Ovary (tissue), 7 donors: ENCODE measurements at regions not wholly inside any gene's neighbourhood (a gene's known extent, or its start where the extent isn't known, plus 50 kb on each side); places are given as distances from the start of the nearest gene placed in this dataset.

Source experiments
- DNase-seq, 5 donors: peaks; one replicate each; pipeline ENCODE4 v3.0.0-alpha.2; 2019 to 2020
- H3K27ac ChIP-seq, 2 donors: fragments of 200-600 bp; one replicate each; pipeline versions ENCODE4 v1.5.1 to v1.8.0; 2019 to 2022
- H3K27me3 ChIP-seq: fragments of 200-600 bp; one replicate; pipeline ENCODE4 v1.8.0; 2022
- H3K36me3 ChIP-seq: fragments of 200-600 bp; sonication (generic); one replicate; pipeline ENCODE4 v1.5.1; 2019
- H3K4me1 ChIP-seq: one replicate; pipeline ENCODE4 v1.8.1; 2013; ENCODE audit warnings: mild to moderate bottlenecking, moderate library complexity; ENCODE audit not compliant: insufficient read depth
- H3K4me3 ChIP-seq: fragments of 200-600 bp; sonication (generic); one replicate; pipeline ENCODE4 v1.5.1; 2017
- H3K9me3 ChIP-seq, 2 donors: fragments of 200-600 bp in 1 of 2; sonication (generic) in 1 of 2; one replicate each; pipeline versions ENCODE4 v1.5.1 to v1.8.1; 2013 to 2019; ENCODE audit warnings: mild to moderate bottlenecking in 1 of 2, moderate library complexity in 1 of 2
- EP300 ChIP-seq: sonication (generic); formaldehyde crosslinking; IDR thresholded peaks from one replicate; pipeline ENCODE4 v1.6.1; 2017; ENCODE audit warnings: antibody characterized with exemption
- POLR2A ChIP-seq: fragments of 450-650 bp; IDR thresholded peaks from one replicate; pipeline ENCODE4 v1.6.1; 2017; ENCODE audit warnings: antibody characterized with exemption, mild to moderate bottlenecking, moderate library complexity
- whole genome bisulfite sequencing, 3 donors: extraction: QIAGEN DNeasy Blood & Tissue Kit in 1 of 3; methylation state at CpG; one replicate each; pipeline versions ENCODE4 v1.1.5 to v1.1.7; 2013 to 2017; 5-methylcytosine and 5-hydroxymethylcytosine counted together
- intact Hi-C, 4 donors: fragments of 100-400 bp; cut with DNase I; formaldehyde crosslinking; loops; one replicate each; pipeline versions ENCODE4 v1.11.0 to v1.15.1; 2022 to 2023
- TF ChIP-seq, protein P1 (sequence below), 3 donors: fragments of 450-650 bp in 2 of 3; fragments of 200-600 bp in 1 of 3; IDR thresholded peaks; one replicate each; pipeline versions ENCODE4 v1.5.1 to v1.8.0; 2016 to 2022; ENCODE audit warnings: antibody characterized with exemption in 3 of 3, mild to moderate bottlenecking in 1 of 3
- donor health status: DM: no; HTN: no; CAD: no; lungs with moderate emphysema.
- donor health status: DM: no; HTN: no; CAD: no.
- donor health status: Bipolar disorder and iron deficiency.
- donor health status: DM: no; HTN: no; CAD: no.
- donor health status: DM: yes; HTN: yes; CAD: no.

DNA sequence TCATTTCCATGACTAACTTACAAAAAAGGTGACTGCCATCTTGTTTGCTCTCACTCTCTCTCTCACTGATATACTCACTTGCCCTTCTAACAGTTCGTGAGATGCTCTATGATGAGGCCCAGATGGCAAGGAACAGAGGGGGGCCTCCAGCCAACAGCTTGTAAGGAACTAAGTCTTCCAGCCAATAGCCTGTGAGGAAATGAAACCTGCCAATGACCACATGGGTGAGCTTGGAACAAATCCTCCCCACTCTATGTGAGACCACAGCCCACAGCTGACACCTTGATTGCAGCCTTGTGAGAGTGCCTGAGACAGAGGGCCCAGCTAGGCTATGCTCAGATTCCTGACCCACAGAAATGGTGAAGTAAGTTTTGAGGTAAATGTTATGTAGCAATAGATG, 153.7 kb downstream of the HHIPL2 start:
- no peak for DNase-seq
- no peak for TF ChIP-seq POLR2A
- TF ChIP-seq, protein P1, sequence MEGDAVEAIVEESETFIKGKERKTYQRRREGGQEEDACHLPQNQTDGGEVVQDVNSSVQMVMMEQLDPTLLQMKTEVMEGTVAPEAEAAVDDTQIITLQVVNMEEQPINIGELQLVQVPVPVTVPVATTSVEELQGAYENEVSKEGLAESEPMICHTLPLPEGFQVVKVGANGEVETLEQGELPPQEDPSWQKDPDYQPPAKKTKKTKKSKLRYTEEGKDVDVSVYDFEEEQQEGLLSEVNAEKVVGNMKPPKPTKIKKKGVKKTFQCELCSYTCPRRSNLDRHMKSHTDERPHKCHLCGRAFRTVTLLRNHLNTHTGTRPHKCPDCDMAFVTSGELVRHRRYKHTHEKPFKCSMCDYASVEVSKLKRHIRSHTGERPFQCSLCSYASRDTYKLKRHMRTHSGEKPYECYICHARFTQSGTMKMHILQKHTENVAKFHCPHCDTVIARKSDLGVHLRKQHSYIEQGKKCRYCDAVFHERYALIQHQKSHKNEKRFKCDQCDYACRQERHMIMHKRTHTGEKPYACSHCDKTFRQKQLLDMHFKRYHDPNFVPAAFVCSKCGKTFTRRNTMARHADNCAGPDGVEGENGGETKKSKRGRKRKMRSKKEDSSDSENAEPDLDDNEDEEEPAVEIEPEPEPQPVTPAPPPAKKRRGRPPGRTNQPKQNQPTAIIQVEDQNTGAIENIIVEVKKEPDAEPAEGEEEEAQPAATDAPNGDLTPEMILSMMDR (IDR thresholded peaks at IDR 0.05): no peak
- TF ChIP-seq EP300: no peak
- WGBS, 3 donors: 58 to 68% (median 62%) methylated on average over 1 of the region's 1 CpG
- Histone ChIP-seq H3K9me3 (no peaks in the 10 kb centered on the region), H3K36me3 (no peaks in the 10 kb centered on the region), H3K4me3 (no peak overlapping the region), H3K27me3 (no peaks in the 10 kb centered on the region), H3K27ac (no peak overlapping the region), H3K4me1 (no peaks in the 10 kb centered on the region)
- intact Hi-C loops: no loop called here

DNA sequence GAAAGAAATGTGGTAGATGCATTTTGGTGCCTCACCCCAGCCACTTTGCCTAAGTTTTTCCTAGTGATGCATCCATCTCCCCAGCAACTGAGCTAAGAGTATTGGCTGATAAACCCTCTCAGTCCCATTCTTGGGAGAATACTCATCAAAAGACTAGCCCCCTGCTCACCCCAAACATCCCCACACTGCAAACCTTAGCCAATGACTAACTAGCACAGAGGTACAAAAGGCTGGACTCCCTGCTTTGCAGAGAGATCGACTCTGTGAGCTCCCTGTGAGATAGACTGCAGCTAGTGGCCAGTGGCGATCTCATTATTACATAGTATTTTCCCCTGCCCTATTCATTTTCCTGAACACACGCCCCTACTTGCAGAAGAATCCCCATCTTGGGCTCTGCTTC, 155.3 kb downstream of the HHIPL2 start:
- 68 to 84% (median 77%) methylated on average over 3 of the region's 3 CpGs for WGBS, 3 donors
- no peak overlapping the region for H3K27ac ChIP-seq
- DNase-seq: no peak
- intact Hi-C loops: no loop called here
- H3K4me3 ChIP-seq: no peak overlapping the region
- TF ChIP-seq POLR2A: no peak
- TF ChIP-seq, protein P1 (IDR thresholded peaks at IDR 0.05): no peak
- no peak for TF ChIP-seq EP300
- no peaks in the 10 kb centered on the region for H3K27me3 ChIP-seq
- no peaks in the 10 kb centered on the region for H3K36me3 ChIP-seq
- no peaks in the 10 kb centered on the region for H3K9me3 ChIP-seq
- H3K4me1 ChIP-seq: no peaks in the 10 kb centered on the region

DNA sequence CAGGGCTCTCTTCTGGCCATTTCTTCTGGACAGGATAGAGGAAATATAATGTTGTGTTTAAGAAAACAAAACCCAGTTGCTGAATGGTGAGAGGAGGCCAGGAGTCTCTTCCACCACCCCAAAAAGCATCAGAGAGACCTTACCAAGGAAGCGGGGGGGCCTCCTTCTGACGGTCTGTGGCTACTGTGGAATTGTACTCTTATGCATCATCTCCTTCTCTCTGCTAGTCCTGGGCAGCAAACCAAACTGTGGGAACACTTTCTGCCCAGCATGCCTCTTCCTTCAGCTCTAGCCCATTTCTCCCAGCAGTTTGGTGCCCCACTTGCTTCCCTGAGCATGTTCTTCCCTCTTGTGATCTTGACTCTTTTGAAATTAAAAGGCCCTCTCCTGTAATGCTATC, 157.7 kb downstream of the HHIPL2 start:
- TF ChIP-seq POLR2A: no peak
- H3K4me3 ChIP-seq: no peak overlapping the region
- no peaks in the 10 kb centered on the region for H3K36me3 ChIP-seq
- no peaks in the 10 kb centered on the region for H3K27me3 ChIP-seq
- no peaks in the 10 kb centered on the region for H3K4me1 ChIP-seq
- DNase-seq: no peak
- 53 to 65% (median 63%) methylated on average over 2 of the region's 2 CpGs for WGBS, 3 donors
- no peaks in the 10 kb centered on the region for H3K9me3 ChIP-seq
- intact Hi-C loops: no loop called here
- H3K27ac ChIP-seq: no peak overlapping the region

DNA sequence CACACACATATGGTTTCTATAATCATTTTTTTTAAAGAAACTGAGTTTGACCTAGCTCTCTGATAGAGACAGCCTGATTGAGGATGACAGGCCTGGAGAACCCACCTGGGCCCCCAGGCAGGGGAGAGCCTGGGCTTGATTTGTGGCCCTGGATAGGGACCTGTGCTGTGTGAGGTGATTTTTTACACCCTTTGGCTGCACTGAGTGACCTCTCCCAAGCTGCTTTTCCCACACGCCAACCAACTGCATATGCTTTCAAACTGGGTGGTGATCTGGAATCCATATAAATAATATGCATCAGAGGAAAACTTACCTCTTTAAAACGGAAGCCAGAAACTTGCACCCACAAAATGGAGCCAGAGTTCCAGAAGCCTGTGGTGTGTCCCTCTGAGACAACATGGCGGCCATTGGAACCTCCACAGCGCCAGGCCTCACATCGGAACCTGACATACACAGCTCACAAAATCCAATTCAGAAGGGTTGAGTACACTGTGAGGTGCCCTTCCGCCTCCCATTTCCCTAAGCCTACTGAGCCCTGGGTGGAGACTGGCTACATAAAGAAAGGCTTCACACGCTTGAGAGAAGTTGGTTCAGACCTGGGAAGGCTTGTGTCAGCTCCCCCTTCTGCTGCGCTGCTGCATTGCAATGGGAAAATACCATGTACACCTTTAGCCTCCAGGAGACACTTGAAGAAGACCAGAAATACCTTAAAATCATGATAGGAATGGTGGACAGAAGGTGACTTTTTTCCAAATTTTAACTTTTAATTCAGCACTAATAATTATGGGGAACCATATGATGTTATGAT, 160.7 kb downstream of the HHIPL2 start:
- Histone ChIP-seq H3K4me1 (no peaks in the 10 kb centered on the region), H3K27me3 (no peaks in the 10 kb centered on the region), H3K36me3 (no peaks in the 10 kb centered on the region), H3K27ac (no peak overlapping the region), H3K9me3 (no peaks in the 10 kb centered on the region), H3K4me3 (no peak overlapping the region)
- intact Hi-C loops: no loop called here
- TF ChIP-seq, protein P1 (IDR thresholded peaks at IDR 0.05): no peak
- TF ChIP-seq EP300 (no peak), POLR2A (no peak)
- 69 to 73% (median 71%) methylated on average over 8 of the region's 8 CpGs for WGBS, 3 donors
- no peak for DNase-seq

DNA sequence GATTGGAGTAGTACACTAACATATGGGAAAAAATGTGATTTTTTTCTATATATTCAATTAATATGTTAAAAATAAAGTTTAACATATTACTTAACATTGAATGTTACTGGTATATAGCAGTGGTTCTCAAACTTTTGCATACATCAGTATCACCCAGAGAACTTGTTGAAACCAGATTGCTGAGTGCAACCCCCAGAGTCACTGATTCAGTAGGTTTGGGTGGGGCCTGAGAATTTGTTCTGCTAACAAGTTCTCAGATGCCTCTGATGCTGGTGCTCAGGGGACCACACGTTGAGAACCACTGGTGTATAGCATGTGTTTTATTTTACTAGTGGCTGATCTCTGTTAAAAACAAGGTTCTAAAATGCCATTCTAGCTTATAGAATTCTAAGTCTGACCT, 161.9 kb downstream of the HHIPL2 start:
- Histone ChIP-seq H3K27ac (no peak overlapping the region), H3K4me1 (no peaks in the 10 kb centered on the region), H3K27me3 (no peaks in the 10 kb centered on the region), H3K9me3 (no peaks in the 10 kb centered on the region), H3K36me3 (no peaks in the 10 kb centered on the region), H3K4me3 (no peak overlapping the region)
- WGBS, 3 donors: 52 to 76% (median 63%) methylated on average over 1 of the region's 1 CpG
- TF ChIP-seq POLR2A (no peak), EP300 (no peak)
- TF ChIP-seq, protein P1 (IDR thresholded peaks at IDR 0.05): no peak
- intact Hi-C loops: no loop called here
- DNase-seq: no peak
